ENCODE measurements at regions not wholly inside any gene's neighbourhood (a gene's known extent, or its start where the extent isn't known, plus 50 kb on each side); places are given as distances from the start of the nearest gene placed in this dataset.

DNA sequence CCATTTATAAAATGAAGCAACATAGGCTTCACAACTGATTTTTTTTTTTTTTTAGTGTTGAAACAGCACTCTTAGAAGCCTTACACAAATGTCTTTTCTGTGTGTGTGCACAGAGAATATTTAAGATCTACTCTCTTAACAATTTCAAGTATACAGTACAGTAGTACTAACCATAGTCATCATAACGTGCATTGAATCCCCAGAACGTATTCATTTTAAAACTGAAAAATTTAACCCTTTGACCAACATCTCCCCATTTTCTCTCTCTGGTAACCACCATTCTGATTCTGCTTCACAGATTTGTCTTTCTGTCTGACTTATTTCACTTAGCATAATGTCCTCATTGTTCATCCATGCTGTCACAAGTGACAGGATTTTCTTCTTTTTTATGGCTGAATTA lies 475.6 kb downstream of the RFPL4B start:
- Histone ChIP-seq H3K4me3 (replicated peaks; ENCODE audit: insufficient read depth, low read length) (no peak overlapping the region), H3K27me3 (ENCODE audit: insufficient read depth, poor library complexity, severe bottlenecking) (no peaks in the 10 kb centered on the region), H3K27ac (replicated peaks) (no peak overlapping the region)
- no peak for DNase-seq (ENCODE audit: low read depth in 1 of 2, low spot score in 1 of 2)
- TF ChIP-seq GABPA (IDR thresholded peaks at IDR 0.05; ENCODE audit: low read depth) (no peak), SPI1 (IDR thresholded peaks at IDR 0.05; ENCODE audit: borderline replicate concordance, low read depth) (no peak), POLR2AphosphoS5 (IDR thresholded peaks at IDR 0.05; ENCODE audit: low read depth) (no peak), CTCF (IDR thresholded peaks at IDR 0.05; ENCODE audit: insufficient read depth, low read length) (no peak)
- TF ChIP-seq, protein P1, sequence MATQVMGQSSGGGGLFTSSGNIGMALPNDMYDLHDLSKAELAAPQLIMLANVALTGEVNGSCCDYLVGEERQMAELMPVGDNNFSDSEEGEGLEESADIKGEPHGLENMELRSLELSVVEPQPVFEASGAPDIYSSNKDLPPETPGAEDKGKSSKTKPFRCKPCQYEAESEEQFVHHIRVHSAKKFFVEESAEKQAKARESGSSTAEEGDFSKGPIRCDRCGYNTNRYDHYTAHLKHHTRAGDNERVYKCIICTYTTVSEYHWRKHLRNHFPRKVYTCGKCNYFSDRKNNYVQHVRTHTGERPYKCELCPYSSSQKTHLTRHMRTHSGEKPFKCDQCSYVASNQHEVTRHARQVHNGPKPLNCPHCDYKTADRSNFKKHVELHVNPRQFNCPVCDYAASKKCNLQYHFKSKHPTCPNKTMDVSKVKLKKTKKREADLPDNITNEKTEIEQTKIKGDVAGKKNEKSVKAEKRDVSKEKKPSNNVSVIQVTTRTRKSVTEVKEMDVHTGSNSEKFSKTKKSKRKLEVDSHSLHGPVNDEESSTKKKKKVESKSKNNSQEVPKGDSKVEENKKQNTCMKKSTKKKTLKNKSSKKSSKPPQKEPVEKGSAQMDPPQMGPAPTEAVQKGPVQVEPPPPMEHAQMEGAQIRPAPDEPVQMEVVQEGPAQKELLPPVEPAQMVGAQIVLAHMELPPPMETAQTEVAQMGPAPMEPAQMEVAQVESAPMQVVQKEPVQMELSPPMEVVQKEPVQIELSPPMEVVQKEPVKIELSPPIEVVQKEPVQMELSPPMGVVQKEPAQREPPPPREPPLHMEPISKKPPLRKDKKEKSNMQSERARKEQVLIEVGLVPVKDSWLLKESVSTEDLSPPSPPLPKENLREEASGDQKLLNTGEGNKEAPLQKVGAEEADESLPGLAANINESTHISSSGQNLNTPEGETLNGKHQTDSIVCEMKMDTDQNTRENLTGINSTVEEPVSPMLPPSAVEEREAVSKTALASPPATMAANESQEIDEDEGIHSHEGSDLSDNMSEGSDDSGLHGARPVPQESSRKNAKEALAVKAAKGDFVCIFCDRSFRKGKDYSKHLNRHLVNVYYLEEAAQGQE (IDR thresholded peaks at IDR 0.05; ENCODE audit: insufficient replicate concordance, low read depth), result no peak

- TF ChIP-seq SPI1 (IDR thresholded peaks at IDR 0.05; ENCODE audit: borderline replicate concordance, low read depth) (no peak), CTCF (IDR thresholded peaks at IDR 0.05; ENCODE audit: insufficient read depth, low read length) (no peak), POLR2AphosphoS5 (IDR thresholded peaks at IDR 0.05; ENCODE audit: low read depth) (no peak), GABPA (IDR thresholded peaks at IDR 0.05; ENCODE audit: low read depth) (no peak)
- TF ChIP-seq, protein P1 (IDR thresholded peaks at IDR 0.05; ENCODE audit: insufficient replicate concordance, low read depth), result no peak
- DNase-seq (ENCODE audit: low read depth in 1 of 2, low spot score in 1 of 2), result no peak
- no peaks in the 10 kb centered on the region for H3K27me3 ChIP-seq (ENCODE audit: insufficient read depth, poor library complexity, severe bottlenecking)
- H3K4me3 ChIP-seq (replicated peaks; ENCODE audit: insufficient read depth, low read length), result no peak overlapping the region
- no peak overlapping the region for H3K27ac ChIP-seq (replicated peaks)
Measured at GRCh38 chr6:112827793-112828192, 480.7 kb downstream of the RFPL4B start.

- H3K4me3 ChIP-seq (replicated peaks; ENCODE audit: insufficient read depth, low read length), result no peak overlapping the region
- H3K27me3 ChIP-seq (ENCODE audit: insufficient read depth, poor library complexity, severe bottlenecking), result no peaks in the 10 kb centered on the region
- no peak for DNase-seq (ENCODE audit: low read depth in 1 of 2, low spot score in 1 of 2)
- no peak overlapping the region for H3K27ac ChIP-seq (replicated peaks)
- no peak for TF ChIP-seq CTCF (IDR thresholded peaks at IDR 0.05; ENCODE audit: insufficient read depth, low read length)
- TF ChIP-seq, protein P1 (IDR thresholded peaks at IDR 0.05; ENCODE audit: insufficient replicate concordance, low read depth), result no peak
- TF ChIP-seq GABPA (IDR thresholded peaks at IDR 0.05; ENCODE audit: low read depth), result no peak
- TF ChIP-seq POLR2AphosphoS5 (IDR thresholded peaks at IDR 0.05; ENCODE audit: low read depth), result no peak
- no peak for TF ChIP-seq SPI1 (IDR thresholded peaks at IDR 0.05; ENCODE audit: borderline replicate concordance, low read depth)
Measured at GRCh38 chr6:112831022-112831421, 483.9 kb downstream of the RFPL4B start.
